Activated naive CD8-positive, alpha-beta T cell treated with anti-CD3 and anti-CD28 coated beads, Interleukin-2, amount 50 U/mL, for 24 hours (primary cell): ENCODE measurements at regions not wholly inside any gene's neighbourhood (a gene's known extent, or its start where the extent isn't known, plus 50 kb on each side); places are given as distances from the start of the nearest gene placed in this dataset.
"Not testable (repeated sequence)": the region's sequence is repeated elsewhere in the genome, so short reads cannot be mapped to it uniquely, and the experiment has no call there.

ENCODE experiments used
- ATAC-seq: fragments of 150-1000 bp; cut with Tn5 transposase; one replicate; pipeline ENCODE4 v1.10.0; 2021
- DNase-seq: peaks from one replicate; pipeline ENCODE4 v3.0.0; 2021
- H3K27ac Mint-ChIP-seq: one replicate; pipeline ENCODE4 v1.8.0; 2021; ENCODE audit warnings: mild to moderate bottlenecking, mixed read lengths
- H3K27me3 Mint-ChIP-seq: one replicate; pipeline ENCODE4 v1.8.0; 2021; ENCODE audit warnings: mixed read lengths
- H3K36me3 Mint-ChIP-seq: one replicate; pipeline ENCODE4 v1.8.0; 2021; ENCODE audit warnings: low read depth, mixed read lengths
- H3K4me1 Mint-ChIP-seq: one replicate; pipeline ENCODE4 v1.8.0; 2021; ENCODE audit warnings: mixed read lengths
- H3K4me3 Mint-ChIP-seq: one replicate; pipeline ENCODE4 v1.8.0; 2021; ENCODE audit warnings: mild to moderate bottlenecking, moderate library complexity, mixed read lengths
- H3K9me3 Mint-ChIP-seq: one replicate; pipeline ENCODE4 v1.8.0; 2021; ENCODE audit warnings: mixed read lengths

DNA sequence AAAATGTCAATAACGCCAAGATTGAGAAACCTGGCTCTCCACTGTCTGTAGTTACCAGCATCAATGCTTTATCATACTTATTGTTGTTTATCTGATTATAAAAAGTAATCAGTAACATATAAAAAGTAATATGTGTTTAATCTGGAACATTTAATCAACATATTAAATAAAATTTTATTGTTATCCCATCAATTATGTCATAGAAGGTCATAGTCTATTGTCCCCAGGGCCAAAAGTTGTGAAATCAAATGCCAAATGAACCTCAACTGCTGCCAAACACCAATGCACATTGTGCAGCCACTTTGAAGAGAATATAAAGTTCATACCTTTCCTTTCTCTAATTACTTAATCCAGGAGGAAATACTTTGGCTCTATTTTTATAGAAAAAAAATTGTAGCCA, 106.6 kb downstream of the EOMES start:
- peaks cover 2% of the 10 kb centered on the region for H3K27me3 Mint-ChIP-seq
- no peak for DNase-seq
- H3K4me3 Mint-ChIP-seq = no peak overlapping the region
- peaks cover 20% of the 10 kb centered on the region for H3K9me3 Mint-ChIP-seq
- peaks cover 7% of the 10 kb centered on the region for H3K36me3 Mint-ChIP-seq
- no peaks in the 10 kb centered on the region for H3K4me1 Mint-ChIP-seq
- no peak for ATAC-seq
- H3K27ac Mint-ChIP-seq = no peak overlapping the region

- Mint-ChIP-seq H3K27ac (no peak overlapping the region), H3K4me3 (no peak overlapping the region), H3K27me3 (peaks cover 2% of the 10 kb centered on the region), H3K9me3 (peaks cover 20% of the 10 kb centered on the region), H3K36me3 (peaks cover 7% of the 10 kb centered on the region), H3K4me1 (no peaks in the 10 kb centered on the region)
- ATAC-seq (no peak), DNase-seq (no peak)
Observed at GRCh38 chr3:27614592-27614991, 107.5 kb downstream of the EOMES start.

DNA sequence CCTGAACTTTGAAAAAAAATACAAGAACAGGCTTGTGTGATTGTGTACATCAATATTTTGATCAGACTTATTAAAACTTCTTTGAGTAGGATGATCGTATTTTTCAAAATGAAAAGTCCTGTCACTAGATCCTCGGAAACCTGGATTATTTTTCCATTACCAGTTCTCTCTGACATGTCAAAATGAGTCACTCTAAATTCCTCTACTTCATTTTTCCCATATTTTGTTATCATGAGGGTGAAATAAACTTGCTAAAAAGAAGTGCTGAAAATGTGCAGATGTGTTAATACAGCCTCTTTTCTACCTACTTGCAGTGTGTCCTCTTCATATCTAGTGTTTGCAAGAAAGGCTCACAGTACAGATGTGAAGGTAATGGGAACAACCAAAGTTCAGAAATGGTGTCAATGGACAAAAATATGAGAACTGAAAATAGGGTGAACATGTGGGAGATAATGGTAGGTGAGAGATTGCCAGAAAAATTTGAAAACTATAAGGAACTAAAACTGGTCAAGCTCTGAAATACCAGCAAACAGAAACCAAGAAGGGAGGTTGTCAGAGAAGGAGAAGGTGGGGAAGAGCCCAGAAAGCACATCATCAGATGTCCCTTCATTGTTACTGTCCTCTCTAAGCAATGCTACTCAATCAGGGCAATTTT, 108.2 kb downstream of the EOMES start:
- ATAC-seq = no peak
- peaks cover 7% of the 10 kb centered on the region for H3K36me3 Mint-ChIP-seq
- H3K27me3 Mint-ChIP-seq = peaks cover 2% of the 10 kb centered on the region
- H3K9me3 Mint-ChIP-seq = peaks cover 20% of the 10 kb centered on the region
- H3K4me1 Mint-ChIP-seq = no peaks in the 10 kb centered on the region
- no peak for DNase-seq
- no peak overlapping the region for H3K4me3 Mint-ChIP-seq
- no peak overlapping the region for H3K27ac Mint-ChIP-seq

DNA sequence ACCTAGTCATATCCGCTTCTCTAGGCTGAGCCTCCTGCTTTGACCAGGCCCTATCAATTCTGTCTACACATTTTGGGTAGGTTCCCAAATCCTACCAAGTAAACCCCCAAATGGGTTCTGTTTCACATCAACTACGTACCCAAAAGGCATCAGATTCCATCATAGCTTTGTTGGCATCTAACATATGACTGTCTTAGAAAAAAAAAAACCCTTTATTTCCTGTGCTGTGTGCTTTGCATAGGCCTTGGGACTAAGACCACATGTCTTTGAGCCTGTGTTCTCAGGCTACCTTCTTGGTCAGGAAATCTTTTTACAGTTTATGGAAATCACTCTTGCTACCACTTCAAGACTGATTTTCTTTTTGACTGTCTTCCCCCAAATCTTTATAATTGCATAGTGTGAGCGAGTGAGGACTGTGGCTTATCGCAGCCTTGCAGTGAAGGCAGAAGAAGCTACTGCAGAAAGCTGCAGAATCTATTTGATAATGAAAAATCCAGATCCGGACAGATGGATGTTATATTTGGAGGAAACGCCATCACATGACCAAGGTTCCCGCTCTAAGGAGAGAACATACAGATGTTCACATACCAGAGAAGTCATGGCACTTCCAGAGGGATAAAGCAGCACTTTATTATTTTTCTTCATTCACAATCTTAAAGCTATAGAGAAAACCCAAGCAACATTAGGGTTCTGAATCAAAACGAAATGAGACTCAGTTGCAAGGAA, 111.2 kb downstream of the EOMES start:
- H3K27me3 Mint-ChIP-seq = peaks cover 2% of the 10 kb centered on the region
- H3K27ac Mint-ChIP-seq = no peak overlapping the region
- peaks cover 7% of the 10 kb centered on the region for H3K36me3 Mint-ChIP-seq
- DNase-seq (no peak), ATAC-seq (no peak)
- H3K4me1 Mint-ChIP-seq = no peaks in the 10 kb centered on the region
- peaks cover 20% of the 10 kb centered on the region for H3K9me3 Mint-ChIP-seq
- H3K4me3 Mint-ChIP-seq = no peak overlapping the region

- Mint-ChIP-seq H3K36me3 (no peaks in the 10 kb centered on the region), H3K27me3 (no peaks in the 10 kb centered on the region), H3K4me1 (no peaks in the 10 kb centered on the region), H3K4me3 (no peak overlapping the region), H3K9me3 (no peaks in the 10 kb centered on the region), H3K27ac (no peak overlapping the region)
- DNase-seq (no peak), ATAC-seq (no peak)
Observed at GRCh38 chr3:27607370-27607769, 114.8 kb downstream of the EOMES start.

- no peaks in the 10 kb centered on the region for H3K27me3 Mint-ChIP-seq
- H3K36me3 Mint-ChIP-seq = no peaks in the 10 kb centered on the region
- H3K9me3 Mint-ChIP-seq = no peaks in the 10 kb centered on the region
- ATAC-seq = no peak
- DNase-seq = no peak
- H3K4me1 Mint-ChIP-seq = no peaks in the 10 kb centered on the region
- H3K27ac Mint-ChIP-seq = no peak overlapping the region
- no peak overlapping the region for H3K4me3 Mint-ChIP-seq
Observed at GRCh38 chr3:27606537-27606936, 115.6 kb downstream of the EOMES start.

GRCh38 chr3:27601311-27601710, 117.1 kb upstream of the SLC4A7 start:
- not testable (repeated sequence) for H3K4me3 Mint-ChIP-seq, H3K4me1 Mint-ChIP-seq, DNase-seq, H3K27me3 Mint-ChIP-seq, H3K27ac Mint-ChIP-seq, H3K9me3 Mint-ChIP-seq, H3K36me3 Mint-ChIP-seq, ATAC-seq

DNA sequence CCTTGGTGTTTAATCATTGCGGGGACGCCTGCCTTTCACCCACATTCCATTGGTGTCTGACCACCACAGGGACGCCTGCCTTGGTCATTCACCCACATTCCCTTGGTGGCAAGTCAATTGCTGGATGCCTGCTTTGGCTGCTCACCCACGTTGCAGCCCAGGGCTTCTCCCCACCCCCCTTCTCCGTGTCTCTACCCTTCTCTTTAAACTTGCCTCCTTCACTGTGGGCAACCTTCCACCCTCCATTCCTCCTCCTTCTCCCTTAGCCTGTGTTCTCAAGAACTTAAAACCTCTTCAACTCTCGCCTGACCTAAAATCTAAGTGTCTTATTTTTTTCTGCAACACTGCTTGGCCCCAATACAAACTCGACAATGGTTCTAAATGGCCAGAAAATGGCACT, 115.6 kb upstream of the SLC4A7 start:
- H3K36me3 Mint-ChIP-seq, H3K4me3 Mint-ChIP-seq, H3K27me3 Mint-ChIP-seq, H3K9me3 Mint-ChIP-seq, DNase-seq, ATAC-seq, H3K27ac Mint-ChIP-seq: not testable (repeated sequence)
- peaks cover 18% of the 10 kb centered on the region for H3K4me1 Mint-ChIP-seq

DNA sequence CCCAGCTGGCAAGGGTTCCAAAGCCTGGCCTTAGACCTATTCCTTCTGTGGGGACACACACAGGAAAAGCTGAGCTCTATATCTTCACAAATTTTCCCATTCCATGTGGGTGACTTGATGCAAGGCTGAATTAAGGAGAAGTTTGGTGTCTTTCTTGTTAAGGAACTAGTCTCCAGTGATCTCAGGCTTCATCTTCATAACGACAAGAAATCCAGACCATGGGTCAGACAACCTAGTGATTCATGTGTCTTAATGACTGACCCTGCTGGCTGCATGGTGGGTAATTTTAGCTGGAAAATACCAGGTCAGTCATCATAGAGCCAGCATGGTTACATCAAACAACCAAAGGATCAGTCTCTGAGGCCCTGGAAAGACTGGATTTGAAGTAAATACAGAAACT, 112.7 kb upstream of the SLC4A7 start:
- Mint-ChIP-seq H3K9me3 (no peaks in the 10 kb centered on the region), H3K27ac (no peak overlapping the region), H3K27me3 (no peaks in the 10 kb centered on the region), H3K4me3 (no peak overlapping the region), H3K36me3 (no peaks in the 10 kb centered on the region), H3K4me1 (peaks cover 23% of the 10 kb centered on the region)
- ATAC-seq (no peak), DNase-seq (no peak)

DNA sequence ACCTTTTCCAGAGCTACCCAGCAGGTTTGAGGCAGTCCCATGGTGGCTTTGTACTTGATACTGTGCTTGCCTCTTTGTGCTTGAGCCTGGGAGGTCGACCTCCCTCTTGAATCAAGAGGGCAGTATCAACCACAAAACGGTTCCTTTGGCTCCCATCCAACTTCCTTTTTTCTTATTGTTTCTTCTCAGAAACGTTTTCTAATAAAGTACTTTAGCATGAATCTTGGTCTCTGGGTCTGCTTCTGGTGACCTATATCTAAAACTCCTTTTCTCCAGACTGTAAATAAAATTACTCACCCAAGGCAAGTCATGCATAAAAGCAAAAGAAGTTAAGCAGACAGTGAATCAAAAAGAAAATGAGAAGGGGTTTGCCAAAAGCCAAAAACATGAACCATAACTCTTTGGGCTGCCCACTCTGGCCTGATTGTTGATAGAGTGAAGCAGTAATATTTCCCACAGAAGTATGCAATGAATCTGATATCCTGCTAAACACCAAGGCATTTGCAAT, 112.2 kb upstream of the SLC4A7 start:
- peak overlapping the region; percentile 33 for H3K27ac Mint-ChIP-seq
- ATAC-seq = peak; percentile 59

GRCh38 chr3:27594096-27594690, 110.0 kb upstream of the SLC4A7 start:
- Mint-ChIP-seq H3K4me3 (no peak overlapping the region), H3K9me3 (no peaks in the 10 kb centered on the region), H3K4me1 (peaks cover 45% of the 10 kb centered on the region), H3K27ac (peak overlapping the region; percentile 0), H3K36me3 (no peaks in the 10 kb centered on the region), H3K27me3 (no peaks in the 10 kb centered on the region)
- no peak for DNase-seq
- no peak for ATAC-seq

More for the DNA sequence above, 112.2 kb upstream of the SLC4A7 start:
- Mint-ChIP-seq H3K9me3 (no peaks in the 10 kb centered on the region), H3K4me3 (no peak overlapping the region), H3K36me3 (no peaks in the 10 kb centered on the region), H3K4me1 (peaks cover 28% of the 10 kb centered on the region), H3K27me3 (no peaks in the 10 kb centered on the region)
- no peak for DNase-seq

GRCh38 chr3:27593173-27593572, 109.0 kb upstream of the SLC4A7 start:
- no peak for DNase-seq
- no peaks in the 10 kb centered on the region for H3K36me3 Mint-ChIP-seq
- H3K27me3 Mint-ChIP-seq = no peaks in the 10 kb centered on the region
- no peaks in the 10 kb centered on the region for H3K9me3 Mint-ChIP-seq
- ATAC-seq = no peak
- no peak overlapping the region for H3K27ac Mint-ChIP-seq
- peaks cover 45% of the 10 kb centered on the region for H3K4me1 Mint-ChIP-seq
- no peak overlapping the region for H3K4me3 Mint-ChIP-seq

DNA sequence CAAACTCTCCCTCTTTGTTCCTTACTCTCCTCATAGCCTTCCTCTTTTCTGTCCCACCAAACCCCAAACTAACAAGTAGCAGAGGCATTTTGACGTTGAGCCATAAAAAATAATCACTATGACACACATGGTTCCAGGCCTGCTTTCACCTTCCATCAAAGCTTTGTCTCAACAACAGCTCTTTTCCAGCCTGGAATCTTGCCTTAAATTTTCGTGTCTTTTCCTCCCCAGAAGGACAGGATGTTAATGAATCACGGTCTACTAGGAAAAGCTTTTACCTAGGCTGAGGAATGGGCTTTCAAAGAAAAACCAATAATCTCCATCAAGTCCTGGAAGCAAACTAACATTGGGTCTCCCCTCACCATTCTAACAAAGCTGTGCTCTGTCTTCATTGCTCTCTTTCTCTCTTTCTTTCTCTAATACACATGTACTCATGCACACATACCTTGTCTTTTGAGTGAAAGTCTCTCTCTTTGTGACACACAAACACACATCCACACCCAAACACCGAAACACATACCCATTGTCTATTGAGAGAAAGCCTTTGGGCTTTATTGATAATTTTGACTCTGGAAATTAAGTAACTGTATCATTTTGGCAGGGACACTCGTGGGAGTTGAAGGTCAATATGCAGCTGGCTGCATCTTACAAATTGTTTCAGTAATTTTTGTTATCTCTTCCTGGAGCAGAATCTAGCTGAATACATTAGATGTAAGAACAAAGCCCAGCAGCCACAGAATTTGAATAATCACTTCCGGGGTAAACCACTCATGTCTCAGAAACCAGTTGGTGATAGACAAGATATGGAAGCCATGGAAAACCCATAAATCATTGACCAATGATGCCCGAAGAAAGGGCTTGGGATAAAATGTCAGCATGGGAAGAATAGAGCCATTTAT, 107.4 kb upstream of the SLC4A7 start:
- H3K9me3 Mint-ChIP-seq = no peaks in the 10 kb centered on the region
- no peak for DNase-seq
- H3K4me3 Mint-ChIP-seq = peak overlapping the region; percentile 34
- H3K27ac Mint-ChIP-seq = peak overlapping the region; percentile 75
- peaks cover 40% of the 10 kb centered on the region for H3K4me1 Mint-ChIP-seq
- H3K27me3 Mint-ChIP-seq = no peaks in the 10 kb centered on the region
- peak; percentile 29 for ATAC-seq
- no peaks in the 10 kb centered on the region for H3K36me3 Mint-ChIP-seq
